ENCODE measurements at regions not wholly inside any gene's neighbourhood (a gene's known extent, or its start where the extent isn't known, plus 50 kb on each side); places are given as distances from the start of the nearest gene placed in this dataset.

GRCh38 chr4:107319386-107319785 lies 283.3 kb upstream of the DKK2 start:
- H3K27me3 ChIP-seq (ENCODE audit: control insufficient read depth, insufficient read depth, low read length): no peaks in the 10 kb centered on the region
- H3K36me3 ChIP-seq (ENCODE audit: control insufficient read depth, insufficient read depth, low read length): no peaks in the 10 kb centered on the region
- no peak overlapping the region for H3K4me3 ChIP-seq (ENCODE audit: low read depth, low read length)
- TF ChIP-seq, protein P1, sequence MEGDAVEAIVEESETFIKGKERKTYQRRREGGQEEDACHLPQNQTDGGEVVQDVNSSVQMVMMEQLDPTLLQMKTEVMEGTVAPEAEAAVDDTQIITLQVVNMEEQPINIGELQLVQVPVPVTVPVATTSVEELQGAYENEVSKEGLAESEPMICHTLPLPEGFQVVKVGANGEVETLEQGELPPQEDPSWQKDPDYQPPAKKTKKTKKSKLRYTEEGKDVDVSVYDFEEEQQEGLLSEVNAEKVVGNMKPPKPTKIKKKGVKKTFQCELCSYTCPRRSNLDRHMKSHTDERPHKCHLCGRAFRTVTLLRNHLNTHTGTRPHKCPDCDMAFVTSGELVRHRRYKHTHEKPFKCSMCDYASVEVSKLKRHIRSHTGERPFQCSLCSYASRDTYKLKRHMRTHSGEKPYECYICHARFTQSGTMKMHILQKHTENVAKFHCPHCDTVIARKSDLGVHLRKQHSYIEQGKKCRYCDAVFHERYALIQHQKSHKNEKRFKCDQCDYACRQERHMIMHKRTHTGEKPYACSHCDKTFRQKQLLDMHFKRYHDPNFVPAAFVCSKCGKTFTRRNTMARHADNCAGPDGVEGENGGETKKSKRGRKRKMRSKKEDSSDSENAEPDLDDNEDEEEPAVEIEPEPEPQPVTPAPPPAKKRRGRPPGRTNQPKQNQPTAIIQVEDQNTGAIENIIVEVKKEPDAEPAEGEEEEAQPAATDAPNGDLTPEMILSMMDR (IDR thresholded peaks at IDR 0.05; ENCODE audit: insufficient read depth, low read length, severe bottlenecking): no peak
- FAIRE-seq: no peak
- no peak for DNase-seq (ENCODE audit: low read depth)

DNA sequence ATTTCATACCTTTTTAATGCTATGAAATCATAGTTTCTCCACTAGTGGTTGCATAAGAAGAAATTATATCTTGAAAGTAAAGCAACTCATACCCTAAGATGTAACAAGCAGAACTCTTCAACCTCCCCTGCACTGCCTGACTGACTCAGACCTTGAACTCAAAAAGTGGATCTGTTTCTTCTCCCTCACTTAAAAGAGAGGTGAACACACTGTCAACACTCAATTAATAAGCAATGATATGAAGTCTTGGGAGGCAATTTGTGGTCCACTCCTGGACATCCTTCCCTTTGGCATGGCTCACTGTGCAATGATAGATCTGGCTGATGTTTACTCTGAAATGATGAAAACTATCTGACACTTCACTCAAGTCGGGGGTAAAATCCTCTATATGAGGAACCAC lies 282.0 kb upstream of the DKK2 start:
- DNase-seq (ENCODE audit: low read depth) (peak; percentile 20), FAIRE-seq (no peak)
- TF ChIP-seq, protein P1 (IDR thresholded peaks at IDR 0.05; ENCODE audit: insufficient read depth, low read length, severe bottlenecking): no peak
- H3K27me3 ChIP-seq (ENCODE audit: control insufficient read depth, insufficient read depth, low read length): no peaks in the 10 kb centered on the region
- H3K4me3 ChIP-seq (ENCODE audit: low read depth, low read length): no peak overlapping the region
- no peaks in the 10 kb centered on the region for H3K36me3 ChIP-seq (ENCODE audit: control insufficient read depth, insufficient read depth, low read length)

- FAIRE-seq (no peak), DNase-seq (ENCODE audit: low read depth) (peak; percentile 60)
- H3K27me3 ChIP-seq (ENCODE audit: control insufficient read depth, insufficient read depth, low read length): no peaks in the 10 kb centered on the region
- TF ChIP-seq, protein P1 (IDR thresholded peaks at IDR 0.05; ENCODE audit: insufficient read depth, low read length, severe bottlenecking): no peak
- no peak overlapping the region for H3K4me3 ChIP-seq (ENCODE audit: low read depth, low read length)
- no peaks in the 10 kb centered on the region for H3K36me3 ChIP-seq (ENCODE audit: control insufficient read depth, insufficient read depth, low read length)
These were observed 281.5 kb upstream of the DKK2 start for GRCh38 chr4:107317611-107318010.

- no peaks in the 10 kb centered on the region for H3K36me3 ChIP-seq (ENCODE audit: control insufficient read depth, insufficient read depth, low read length)
- FAIRE-seq (no peak), DNase-seq (ENCODE audit: low read depth) (no peak)
- no peaks in the 10 kb centered on the region for H3K27me3 ChIP-seq (ENCODE audit: control insufficient read depth, insufficient read depth, low read length)
- TF ChIP-seq, protein P1 (IDR thresholded peaks at IDR 0.05; ENCODE audit: insufficient read depth, low read length, severe bottlenecking): no peak
- H3K4me3 ChIP-seq (ENCODE audit: low read depth, low read length): no peak overlapping the region
These were observed 279.5 kb upstream of the DKK2 start for GRCh38 chr4:107315584-107315983.

DNA sequence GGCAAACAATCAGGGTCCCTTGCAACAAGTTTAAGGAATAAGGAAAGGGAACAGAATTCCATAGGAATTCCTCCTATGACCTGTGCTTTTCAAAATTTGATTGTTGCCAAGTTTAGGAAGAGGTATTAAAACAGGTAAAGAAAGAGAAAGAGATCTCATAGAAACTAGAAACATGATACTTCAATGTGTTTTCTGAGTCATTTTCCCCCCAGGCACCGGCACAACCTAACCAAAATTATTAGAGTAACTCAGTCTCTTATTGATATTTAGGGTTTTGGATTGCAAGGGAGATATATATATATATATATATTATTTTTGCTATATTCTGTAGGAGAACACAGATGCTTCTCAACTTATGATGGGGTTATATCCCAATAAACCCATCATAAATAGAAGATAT lies 278.0 kb upstream of the DKK2 start:
- Histone ChIP-seq H3K4me3 (ENCODE audit: low read depth, low read length) (no peak overlapping the region), H3K36me3 (ENCODE audit: control insufficient read depth, insufficient read depth, low read length) (no peaks in the 10 kb centered on the region), H3K27me3 (ENCODE audit: control insufficient read depth, insufficient read depth, low read length) (no peaks in the 10 kb centered on the region)
- TF ChIP-seq, protein P1 (IDR thresholded peaks at IDR 0.05; ENCODE audit: insufficient read depth, low read length, severe bottlenecking): no peak
- FAIRE-seq: no peak
- DNase-seq (ENCODE audit: low read depth): peak; percentile 74

- TF ChIP-seq, protein P1 (IDR thresholded peaks at IDR 0.05; ENCODE audit: insufficient read depth, low read length, severe bottlenecking): no peak
- FAIRE-seq (no peak), DNase-seq (ENCODE audit: low read depth) (no peak)
- Histone ChIP-seq H3K36me3 (ENCODE audit: control insufficient read depth, insufficient read depth, low read length) (no peaks in the 10 kb centered on the region), H3K27me3 (ENCODE audit: control insufficient read depth, insufficient read depth, low read length) (no peaks in the 10 kb centered on the region), H3K4me3 (ENCODE audit: low read depth, low read length) (no peak overlapping the region)
These were observed 276.3 kb upstream of the DKK2 start for GRCh38 chr4:107312366-107312765.
